ENCODE measurements at regions not wholly inside any gene's neighbourhood (a gene's known extent, or its start where the extent isn't known, plus 50 kb on each side); places are given as distances from the start of the nearest gene placed in this dataset.

DNA sequence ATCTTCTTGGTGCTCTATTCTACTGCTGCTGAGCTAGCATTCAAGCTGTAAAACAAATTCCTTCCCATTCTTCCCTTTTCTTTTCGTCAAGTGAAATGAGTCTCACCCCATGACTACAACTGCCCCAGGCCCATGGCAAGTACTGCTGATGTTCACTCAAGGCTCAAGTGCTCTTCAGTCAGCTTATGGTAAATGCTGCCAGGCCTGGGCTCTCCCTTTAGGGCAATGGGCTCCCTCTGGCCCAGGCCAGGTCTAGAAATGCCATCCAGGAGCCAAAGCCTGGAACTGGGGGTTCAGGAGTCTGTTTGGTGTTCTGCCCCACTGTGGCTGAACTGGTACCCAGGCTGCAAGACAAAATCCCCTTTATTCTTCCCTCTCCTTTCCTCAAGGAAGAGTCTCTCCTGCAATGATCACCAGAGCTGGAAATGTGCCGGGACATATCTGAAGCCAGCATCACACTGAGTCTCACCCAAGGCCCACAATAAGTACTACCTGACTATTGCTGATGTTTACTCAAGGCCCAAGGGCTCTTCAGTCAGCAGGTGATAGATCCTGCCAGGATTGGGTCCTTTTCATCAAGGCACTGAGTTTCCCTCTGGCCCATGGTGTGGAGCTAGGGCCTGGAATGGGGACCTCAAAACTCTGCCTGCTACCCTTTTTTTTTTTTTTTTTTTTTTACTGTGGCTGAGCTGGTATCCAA, 205.0 kb upstream of the STAC start:
- TF ChIP-seq, protein P1, sequence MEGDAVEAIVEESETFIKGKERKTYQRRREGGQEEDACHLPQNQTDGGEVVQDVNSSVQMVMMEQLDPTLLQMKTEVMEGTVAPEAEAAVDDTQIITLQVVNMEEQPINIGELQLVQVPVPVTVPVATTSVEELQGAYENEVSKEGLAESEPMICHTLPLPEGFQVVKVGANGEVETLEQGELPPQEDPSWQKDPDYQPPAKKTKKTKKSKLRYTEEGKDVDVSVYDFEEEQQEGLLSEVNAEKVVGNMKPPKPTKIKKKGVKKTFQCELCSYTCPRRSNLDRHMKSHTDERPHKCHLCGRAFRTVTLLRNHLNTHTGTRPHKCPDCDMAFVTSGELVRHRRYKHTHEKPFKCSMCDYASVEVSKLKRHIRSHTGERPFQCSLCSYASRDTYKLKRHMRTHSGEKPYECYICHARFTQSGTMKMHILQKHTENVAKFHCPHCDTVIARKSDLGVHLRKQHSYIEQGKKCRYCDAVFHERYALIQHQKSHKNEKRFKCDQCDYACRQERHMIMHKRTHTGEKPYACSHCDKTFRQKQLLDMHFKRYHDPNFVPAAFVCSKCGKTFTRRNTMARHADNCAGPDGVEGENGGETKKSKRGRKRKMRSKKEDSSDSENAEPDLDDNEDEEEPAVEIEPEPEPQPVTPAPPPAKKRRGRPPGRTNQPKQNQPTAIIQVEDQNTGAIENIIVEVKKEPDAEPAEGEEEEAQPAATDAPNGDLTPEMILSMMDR (IDR thresholded peaks at IDR 0.05) = no peak
- TF ChIP-seq POLR2A (IDR thresholded peaks at IDR 0.05) = no peak
